ENCODE measurements at regions not wholly inside any gene's neighbourhood (a gene's known extent, or its start where the extent isn't known, plus 50 kb on each side); places are given as distances from the start of the nearest gene placed in this dataset.
"Not testable (repeated sequence)": the region's sequence is repeated elsewhere in the genome, so short reads cannot be mapped to it uniquely, and the experiment has no call there.

GRCh38 chr6:60789601-60790000, 1496.4 kb downstream of the KHDRBS2 start:
- TF ChIP-seq CTCF (conservative IDR thresholded peaks at IDR 0.05); ZFX (IDR thresholded peaks at IDR 0.05): not testable (repeated sequence)
